Kidney epithelial cell (primary cell): ENCODE measurements at regions not wholly inside any gene's neighbourhood (a gene's known extent, or its start where the extent isn't known, plus 50 kb on each side); places are given as distances from the start of the nearest gene placed in this dataset.

Experiments used
- DNase-seq: peaks from one replicate; pipeline ENCODE4 v3.0.0-alpha.2; 2010; ENCODE audit warnings: low read depth
- H3K27me3 ChIP-seq: 2 replicates; pipeline ENCODE4 v1.6.0; 2011; ENCODE audit warnings: low read length; ENCODE audit not compliant: control insufficient read depth, insufficient read depth
- H3K36me3 ChIP-seq: 2 replicates; pipeline ENCODE4 v1.5.1; 2011; ENCODE audit warnings: low read length; ENCODE audit not compliant: control insufficient read depth, insufficient read depth
- H3K4me3 ChIP-seq: 2 replicates; pipeline ENCODE4 v1.5.1; 2011; ENCODE audit warnings: low read depth, mild to moderate bottlenecking, control low read depth, low read length
- CTCF ChIP-seq: IDR thresholded peaks from 2 replicates; pipeline ENCODE4 v1.5.1; 2011; ENCODE audit warnings: mild to moderate bottlenecking, moderate library complexity, low read length, control low read depth, inconsistent platforms; ENCODE audit not compliant: insufficient read depth, poor library complexity, severe bottlenecking

- TF ChIP-seq CTCF, result no peak
- Histone ChIP-seq H3K36me3 (no peaks in the 10 kb centered on the region), H3K27me3 (no peaks in the 10 kb centered on the region), H3K4me3 (no peak overlapping the region)
- DNase-seq, result no peak
Measured at GRCh38 chrX:57964975-57965374, 54.7 kb upstream of the ZXDA start.
